ENCODE measurements at regions not wholly inside any gene's neighbourhood (a gene's known extent, or its start where the extent isn't known, plus 50 kb on each side); places are given as distances from the start of the nearest gene placed in this dataset.
A peak's percentile ranks its signal among the peaks of the same experiment; 100 is the strongest.

- no peak for DNase-seq
Observed at GRCh38 chr11:27968461-27968860, 139.5 kb downstream of the KIF18A start.

- DNase-seq, result no peak
Observed at GRCh38 chr11:27965559-27965958, 142.4 kb downstream of the KIF18A start.

- DNase-seq, result no peak
Observed at GRCh38 chr11:27963370-27963769, 144.6 kb downstream of the KIF18A start.

GRCh38 chr11:27949951-27950738 is 157.8 kb downstream of the KIF18A start:
- no peak for DNase-seq

GRCh38 chr11:27945348-27945747 is 162.6 kb downstream of the KIF18A start:
- DNase-seq, result no peak

- no peak for DNase-seq
Observed at GRCh38 chr11:27938011-27938410, 169.9 kb downstream of the KIF18A start.

GRCh38 chr11:27934830-27935145 is 173.2 kb downstream of the KIF18A start:
- DNase-seq, result no peak

- no peak for DNase-seq
Observed at GRCh38 chr11:27933992-27934829, 173.7 kb downstream of the KIF18A start.

GRCh38 chr11:27931770-27932169 is 176.2 kb downstream of the KIF18A start:
- DNase-seq, result no peak

- no peak for DNase-seq
Observed at GRCh38 chr11:27930946-27931345, 177.0 kb downstream of the KIF18A start.

- no peak for DNase-seq
Observed at GRCh38 chr11:27928809-27929208, 179.1 kb downstream of the KIF18A start.

GRCh38 chr11:27926981-27927481 is 180.9 kb downstream of the KIF18A start:
- peak; percentile 72 for DNase-seq

GRCh38 chr11:27926486-27926885 is 181.5 kb downstream of the KIF18A start:
- no peak for DNase-seq

- no peak for DNase-seq
Observed at GRCh38 chr11:27921472-27921871, 186.5 kb downstream of the KIF18A start.

- no peak for DNase-seq
Observed at GRCh38 chr11:27916541-27917100, 191.3 kb downstream of the KIF18A start.

GRCh38 chr11:27914080-27914479 is 193.9 kb downstream of the KIF18A start:
- no peak for DNase-seq

- no peak for DNase-seq
Observed at GRCh38 chr11:27913650-27914049, 194.3 kb downstream of the KIF18A start.

- DNase-seq, result no peak
Observed at GRCh38 chr11:27912916-27913315, 195.0 kb downstream of the KIF18A start.

GRCh38 chr11:27910186-27910931 is 197.6 kb downstream of the KIF18A start:
- no peak for DNase-seq

- DNase-seq, result no peak
Observed at GRCh38 chr11:27909386-27909785, 198.6 kb downstream of the KIF18A start.

GRCh38 chr11:27908621-27909020 is 199.3 kb downstream of the KIF18A start:
- no peak for DNase-seq

- no peak for DNase-seq
Observed at GRCh38 chr11:27907530-27907929, 200.4 kb downstream of the KIF18A start.

GRCh38 chr11:27907091-27907490 is 200.9 kb downstream of the KIF18A start:
- DNase-seq, result no peak

Measured in GF-D8 (cell line).